Heart right ventricle (tissue), 16 donors: ENCODE measurements at regions not wholly inside any gene's neighbourhood (a gene's known extent, or its start where the extent isn't known, plus 50 kb on each side); places are given as distances from the start of the nearest gene placed in this dataset.

Experiments used
- ATAC-seq, 8 donors: fragments of 200-7000 bp; cut with Tn5 transposase; one replicate each; pipeline ENCODE4 v1.9.1; 2020; ENCODE audit warnings: mild to moderate bottlenecking in 8 of 8, moderate library complexity in 8 of 8, moderate number of reproducible peaks in 1 of 8
- DNase-seq, 2 donors: peaks; one replicate each; pipeline ENCODE4 v3.0.0-alpha.2; 2020
- H3K27ac ChIP-seq, 10 donors: fragments of 200-600 bp; sonication (generic) in 2 of 10; one replicate each; pipeline versions ENCODE4 v1.5.0 to v1.8.0; 2020 to 2022; ENCODE audit warnings: mild to moderate bottlenecking in 3 of 10
- H3K27me3 ChIP-seq, 7 donors: fragments of 200-600 bp; one replicate each; pipeline ENCODE4 v1.8.0; 2021 to 2022; ENCODE audit warnings: mild to moderate bottlenecking in 2 of 7
- H3K36me3 ChIP-seq, 9 donors: fragments of 200-600 bp; sonication (generic) in 1 of 9; one replicate each; pipeline versions ENCODE4 v1.5.0 to v1.8.0; 2020 to 2022; ENCODE audit warnings: mild to moderate bottlenecking in 2 of 9
- H3K4me1 ChIP-seq, 9 donors: fragments of 200-600 bp; sonication (generic) in 1 of 9; one replicate each; pipeline versions ENCODE4 v1.5.0 to v1.8.0; 2020 to 2022; ENCODE audit warnings: mild to moderate bottlenecking in 4 of 9
- H3K4me3 ChIP-seq, 10 donors: fragments of 200-600 bp; sonication (generic) in 2 of 10; one replicate each; pipeline versions ENCODE4 v1.5.0 to v1.8.0; 2020 to 2022; ENCODE audit warnings: mild to moderate bottlenecking in 7 of 10, moderate library complexity in 2 of 10
- H3K9me3 ChIP-seq, 11 donors: fragments of 200-600 bp in 10 of 11; sonication (generic) in 2 of 11; one replicate each; pipeline versions ENCODE4 v1.5.0 to v1.8.0; 2013 to 2022; ENCODE audit warnings: mild to moderate bottlenecking in 2 of 11, control low read depth in 1 of 11, moderate library complexity in 1 of 11
- WGBS, 2 donors: extraction: QIAGEN DNeasy Blood & Tissue Kit; methylation state at CpG; one replicate each; pipeline ENCODE4 v1.1.7; 2013; ENCODE audit warnings: inconsistent platforms in 1 of 2; 5-methylcytosine and 5-hydroxymethylcytosine counted together
- intact Hi-C, 10 donors: fragments of 100-400 bp; cut with DNase I; formaldehyde crosslinking; loops; one replicate each; pipeline versions ENCODE4 v1.11.1 to v1.14.2; 2022
- TF ChIP-seq, protein P1 (sequence below), 9 donors: fragments of 200-600 bp; sonication (generic) in 2 of 9; IDR thresholded peaks; one replicate each; pipeline versions ENCODE4 v1.5.0 to v1.8.0; 2021 to 2022; ENCODE audit warnings: antibody characterized with exemption in 9 of 9, mild to moderate bottlenecking in 5 of 9, moderate library complexity in 1 of 9
- donor health status: Arrhythmogenic right ventricular cardiomyopathy.
- donor health status: ischemic (EF 13 %, LVEDD 7.1; RV severe dilation, severe dysfunction).
- donor health status: healthy with polysubstance abuse.
- donor health status: DM: no; HTN: yes; CAD: no.
- donor health status: DM: no; HTN: no; CAD: no.
- donor health status: ischemic (EF 25% LVEDD 6.9; RV normal size, moderate dysfunction).
- donor health status: ischemic (EF 25% LVEDD 5.7; RV mildly dilated, moderate dysfunction).
- donor health status: healthy.
- donor health status: DM: yes; HTN: yes; CAD: no.
- donor health status: Ischemic cardiomyopathy.
- donor health status: ischemic (EF 35%, LVEDD 5.7; RV mildly dilated, moderate dysfunction).
- donor health status: nonischemic (EF 11% LVEDD 7.7; RV severe dilation, severe dysfunction).
- donor health status: DM: yes; HTN: yes; CAD: no.
- donor health status: PGD.
- donor health status: ischemic (EF 29% LVEDD 5.4; RV normal size, mild dysfunction).
- donor health status: nonischemic (EF 23%, LVEDD 6.1; RV moderate dilation, normal function).

- H3K4me1 ChIP-seq = peaks cover 0 to 14% (median 0%) of the 10 kb centered on the region in 9 donors
- intact Hi-C loops = no loop called here
- WGBS, 2 donors = 93 to 100% methylated on average over 1 of the region's 1 CpG
- H3K27me3 ChIP-seq = no peaks in the 10 kb centered on the region
- H3K36me3 ChIP-seq = no peaks in the 10 kb centered on the region
- ATAC-seq (no peak), DNase-seq (no peak)
- TF ChIP-seq, protein P1, sequence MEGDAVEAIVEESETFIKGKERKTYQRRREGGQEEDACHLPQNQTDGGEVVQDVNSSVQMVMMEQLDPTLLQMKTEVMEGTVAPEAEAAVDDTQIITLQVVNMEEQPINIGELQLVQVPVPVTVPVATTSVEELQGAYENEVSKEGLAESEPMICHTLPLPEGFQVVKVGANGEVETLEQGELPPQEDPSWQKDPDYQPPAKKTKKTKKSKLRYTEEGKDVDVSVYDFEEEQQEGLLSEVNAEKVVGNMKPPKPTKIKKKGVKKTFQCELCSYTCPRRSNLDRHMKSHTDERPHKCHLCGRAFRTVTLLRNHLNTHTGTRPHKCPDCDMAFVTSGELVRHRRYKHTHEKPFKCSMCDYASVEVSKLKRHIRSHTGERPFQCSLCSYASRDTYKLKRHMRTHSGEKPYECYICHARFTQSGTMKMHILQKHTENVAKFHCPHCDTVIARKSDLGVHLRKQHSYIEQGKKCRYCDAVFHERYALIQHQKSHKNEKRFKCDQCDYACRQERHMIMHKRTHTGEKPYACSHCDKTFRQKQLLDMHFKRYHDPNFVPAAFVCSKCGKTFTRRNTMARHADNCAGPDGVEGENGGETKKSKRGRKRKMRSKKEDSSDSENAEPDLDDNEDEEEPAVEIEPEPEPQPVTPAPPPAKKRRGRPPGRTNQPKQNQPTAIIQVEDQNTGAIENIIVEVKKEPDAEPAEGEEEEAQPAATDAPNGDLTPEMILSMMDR (IDR thresholded peaks at IDR 0.05) = no peak
- no peak overlapping the region for H3K27ac ChIP-seq
- no peaks in the 10 kb centered on the region for H3K9me3 ChIP-seq
- H3K4me3 ChIP-seq = no peak overlapping the region
Measured at GRCh38 chr4:95627024-95627605, 78.3 kb upstream of the UNC5C start.

- no peaks in the 10 kb centered on the region for H3K9me3 ChIP-seq
- no peaks in the 10 kb centered on the region for H3K36me3 ChIP-seq
- no peak overlapping the region for H3K4me3 ChIP-seq
- DNase-seq = no peak
- peaks cover 0 to 14% (median 0%) of the 10 kb centered on the region in 9 donors for H3K4me1 ChIP-seq
- H3K27ac ChIP-seq = no peak overlapping the region
- TF ChIP-seq, protein P1 (IDR thresholded peaks at IDR 0.05) = no peak
- no peaks in the 10 kb centered on the region for H3K27me3 ChIP-seq
- no peak for ATAC-seq
- intact Hi-C loops = no loop called here
Measured at GRCh38 chr4:95625020-95625419, 76.2 kb upstream of the UNC5C start.

GRCh38 chr4:95619525-95620443 lies 71.0 kb upstream of the UNC5C start:
- H3K27ac ChIP-seq = no peak overlapping the region
- intact Hi-C loops = no loop called here
- TF ChIP-seq, protein P1 (IDR thresholded peaks at IDR 0.05) = no peak

GRCh38 chr4:95614684-95615205 lies 66.0 kb upstream of the UNC5C start:
- DNase-seq (no peak), ATAC-seq (no peak)
- Histone ChIP-seq H3K4me3 (no peak overlapping the region), H3K4me1 (no peaks in the 10 kb centered on the region), H3K27me3 (no peaks in the 10 kb centered on the region), H3K36me3 (no peaks in the 10 kb centered on the region), H3K27ac (no peak overlapping the region), H3K9me3 (peaks cover 0 to 11% (median 0%) of the 10 kb centered on the region in 11 donors)
- WGBS, 2 donors = 91 to 92% methylated on average over 8 of the region's 8 CpGs
- intact Hi-C loops = loop anchor here in 1 of 10 donors (2.0 kb wide), 1 partner anchor 18 kb away; no protein-coding TSS in a partner anchor
- TF ChIP-seq, protein P1 (IDR thresholded peaks at IDR 0.05) = no peak

More at GRCh38 chr4:95619525-95620443, 71.0 kb upstream of the UNC5C start:
- Histone ChIP-seq H3K9me3 (peaks cover 0 to 11% (median 0%) of the 10 kb centered on the region in 11 donors), H3K4me1 (peaks cover 0 to 4% (median 0%) of the 10 kb centered on the region in 9 donors), H3K36me3 (no peaks in the 10 kb centered on the region), H3K27me3 (no peaks in the 10 kb centered on the region), H3K4me3 (no peak overlapping the region)
- ATAC-seq (no peak), DNase-seq (no peak)
- WGBS, 2 donors = 82 to 84% methylated on average over 9 of the region's 9 CpGs
